ENCODE measurements at regions not wholly inside any gene's neighbourhood (a gene's known extent, or its start where the extent isn't known, plus 50 kb on each side); places are given as distances from the start of the nearest gene placed in this dataset.

DNA sequence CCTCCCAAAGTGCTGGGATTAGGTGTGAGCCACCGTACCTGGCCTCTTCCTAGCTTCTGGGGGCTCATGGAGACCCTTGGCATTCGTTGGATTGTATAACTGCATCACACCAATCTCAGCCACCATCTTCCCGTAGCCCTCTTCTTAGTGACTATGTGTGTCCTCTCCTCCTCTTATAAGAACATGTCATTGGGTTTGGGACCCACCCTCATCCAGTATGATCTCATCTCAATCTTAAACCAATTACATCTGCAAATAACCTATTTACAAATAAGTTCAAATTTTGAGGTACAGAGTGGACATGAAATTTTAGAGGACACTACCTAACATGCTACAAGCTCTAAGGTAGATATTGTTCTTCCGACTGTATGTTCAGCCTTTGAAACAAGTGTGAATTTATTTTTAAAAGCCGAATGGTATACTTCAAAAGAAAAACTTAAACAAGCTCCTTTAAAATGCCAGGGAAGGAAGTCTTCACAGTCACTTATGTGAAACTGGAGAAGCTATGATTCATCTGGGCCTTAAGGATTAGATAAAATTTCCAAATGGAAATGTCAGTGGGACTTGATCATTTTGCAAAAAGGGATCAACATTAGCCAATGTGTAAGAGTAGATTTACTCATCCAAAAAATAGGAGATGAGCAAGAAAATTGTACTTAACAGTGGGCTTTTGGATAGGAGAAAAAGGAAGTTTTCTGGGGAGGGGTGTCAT lies 225.7 kb downstream of the MEX3B start:
- TF ChIP-seq, protein P1, sequence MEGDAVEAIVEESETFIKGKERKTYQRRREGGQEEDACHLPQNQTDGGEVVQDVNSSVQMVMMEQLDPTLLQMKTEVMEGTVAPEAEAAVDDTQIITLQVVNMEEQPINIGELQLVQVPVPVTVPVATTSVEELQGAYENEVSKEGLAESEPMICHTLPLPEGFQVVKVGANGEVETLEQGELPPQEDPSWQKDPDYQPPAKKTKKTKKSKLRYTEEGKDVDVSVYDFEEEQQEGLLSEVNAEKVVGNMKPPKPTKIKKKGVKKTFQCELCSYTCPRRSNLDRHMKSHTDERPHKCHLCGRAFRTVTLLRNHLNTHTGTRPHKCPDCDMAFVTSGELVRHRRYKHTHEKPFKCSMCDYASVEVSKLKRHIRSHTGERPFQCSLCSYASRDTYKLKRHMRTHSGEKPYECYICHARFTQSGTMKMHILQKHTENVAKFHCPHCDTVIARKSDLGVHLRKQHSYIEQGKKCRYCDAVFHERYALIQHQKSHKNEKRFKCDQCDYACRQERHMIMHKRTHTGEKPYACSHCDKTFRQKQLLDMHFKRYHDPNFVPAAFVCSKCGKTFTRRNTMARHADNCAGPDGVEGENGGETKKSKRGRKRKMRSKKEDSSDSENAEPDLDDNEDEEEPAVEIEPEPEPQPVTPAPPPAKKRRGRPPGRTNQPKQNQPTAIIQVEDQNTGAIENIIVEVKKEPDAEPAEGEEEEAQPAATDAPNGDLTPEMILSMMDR (IDR thresholded peaks at IDR 0.05) = no peak
- TF ChIP-seq POLR2A (IDR thresholded peaks at IDR 0.05) = no peak

All from esophagus squamous epithelium (tissue), 4 donors.